Globus pallidus (tissue), 1 donor: ENCODE measurements at regions not wholly inside any gene's neighbourhood (a gene's known extent, or its start where the extent isn't known, plus 50 kb on each side); places are given as distances from the start of the nearest gene placed in this dataset.
"Not testable (repeated sequence)": the region's sequence is repeated elsewhere in the genome, so short reads cannot be mapped to it uniquely, and the experiment has no call there.

Experiments used
- DNase-seq: peaks from one replicate; pipeline ENCODE4 v3.0.0-alpha.2; 2015; ENCODE audit warnings: low spot score

GRCh38 chr10:8128511-8128910, 74.0 kb downstream of the GATA3 start:
- no peak for DNase-seq

GRCh38 chr10:8129438-8129837, 75.0 kb downstream of the GATA3 start:
- no peak for DNase-seq

GRCh38 chr10:8130973-8131911, 76.8 kb downstream of the GATA3 start:
- DNase-seq, result no peak

GRCh38 chr10:8133146-8133545, 78.7 kb downstream of the GATA3 start:
- no peak for DNase-seq

GRCh38 chr10:8136736-8137135, 82.2 kb downstream of the GATA3 start:
- DNase-seq, result no peak

- DNase-seq, result no peak
Observed at GRCh38 chr10:8137272-8137681, 82.8 kb downstream of the GATA3 start.

- no peak for DNase-seq
Observed at GRCh38 chr10:8137726-8138125, 83.2 kb downstream of the GATA3 start.

GRCh38 chr10:8138471-8138870, 84.0 kb downstream of the GATA3 start:
- DNase-seq, result no peak

- no peak for DNase-seq
Observed at GRCh38 chr10:8144496-8144895, 90.0 kb downstream of the GATA3 start.

GRCh38 chr10:8146650-8147049, 92.2 kb downstream of the GATA3 start:
- DNase-seq, result no peak

GRCh38 chr10:8149991-8150390, 95.5 kb downstream of the GATA3 start:
- DNase-seq, result no peak

GRCh38 chr10:8150401-8150905, 96.0 kb downstream of the GATA3 start:
- no peak for DNase-seq

- no peak for DNase-seq
Observed at GRCh38 chr10:8151086-8151485, 96.6 kb downstream of the GATA3 start.

- no peak for DNase-seq
Observed at GRCh38 chr10:8156918-8157317, 102.4 kb downstream of the GATA3 start.

- no peak for DNase-seq
Observed at GRCh38 chr10:8158193-8159071, 103.9 kb downstream of the GATA3 start.

GRCh38 chr10:8159341-8160165, 105.1 kb downstream of the GATA3 start:
- no peak for DNase-seq

- DNase-seq, result no peak
Observed at GRCh38 chr10:8163824-8164223, 109.3 kb downstream of the GATA3 start.

GRCh38 chr10:8164640-8165039, 110.2 kb downstream of the GATA3 start:
- not testable (repeated sequence) for DNase-seq

GRCh38 chr10:8168836-8169235, 114.3 kb downstream of the GATA3 start:
- DNase-seq, result no peak

- no peak for DNase-seq
Observed at GRCh38 chr10:8171008-8171407, 116.5 kb downstream of the GATA3 start.

- DNase-seq, result no peak
Observed at GRCh38 chr10:8172604-8173003, 118.1 kb downstream of the GATA3 start.
